ENCODE measurements at regions not wholly inside any gene's neighbourhood (a gene's known extent, or its start where the extent isn't known, plus 50 kb on each side); places are given as distances from the start of the nearest gene placed in this dataset.

DNA sequence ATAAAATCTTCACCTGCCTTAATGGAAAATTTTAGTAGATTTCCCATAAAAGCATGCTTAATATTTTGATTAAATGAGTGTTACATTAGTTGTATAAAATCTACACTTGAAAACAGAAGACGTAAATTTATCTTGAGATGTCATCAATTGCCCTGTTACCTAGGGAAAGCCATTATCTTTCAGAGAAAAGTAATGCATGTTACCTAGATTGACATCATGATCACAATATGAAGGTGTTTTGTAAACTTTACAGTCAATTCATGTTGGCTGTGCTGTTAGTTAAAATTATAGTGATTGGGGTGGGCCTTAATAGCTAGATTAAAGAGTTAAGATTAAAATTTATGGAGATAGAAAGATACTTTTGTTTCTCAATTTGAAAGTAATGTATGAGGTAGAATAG, 293.2 kb upstream of the PCDH18 start:
- H3K36me3 Mint-ChIP-seq: peaks cover 5% of the 10 kb centered on the region
- no peak overlapping the region for H3K4me3 Mint-ChIP-seq
- TF ChIP-seq JUN (CRISPR knock-in tag; IDR thresholded peaks at IDR 0.05) (no peak), ZNF671 (CRISPR knock-in tag; IDR thresholded peaks at IDR 0.05) (no peak), CREB1 (CRISPR knock-in tag; IDR thresholded peaks at IDR 0.05) (no peak), ZNF317 (CRISPR knock-in tag; IDR thresholded peaks at IDR 0.05; ENCODE audit: borderline replicate concordance, low read depth) (no peak), NFATC4 (CRISPR knock-in tag; IDR thresholded peaks at IDR 0.05) (no peak), OVOL2 (CRISPR knock-in tag; IDR thresholded peaks at IDR 0.05; ENCODE audit: borderline replicate concordance) (no peak), ATF3 (CRISPR knock-in tag; conservative IDR thresholded peaks at IDR 0.05) (no peak), KAT7 (CRISPR knock-in tag; IDR thresholded peaks at IDR 0.05; ENCODE audit: borderline replicate concordance) (no peak), ZBTB43 (CRISPR knock-in tag; IDR thresholded peaks at IDR 0.05) (no peak), USF1 (CRISPR knock-in tag; IDR thresholded peaks at IDR 0.05) (no peak), GTF2I (CRISPR knock-in tag; conservative IDR thresholded peaks at IDR 0.05) (no peak), TEAD1 (CRISPR knock-in tag; IDR thresholded peaks at IDR 0.05) (no peak), NFE2L1 (CRISPR knock-in tag; IDR thresholded peaks at IDR 0.05) (no peak), RELA (CRISPR knock-in tag; IDR thresholded peaks at IDR 0.05; ENCODE audit: borderline replicate concordance) (no peak), TCF7 (CRISPR knock-in tag; IDR thresholded peaks at IDR 0.05; ENCODE audit: low read depth) (no peak), NFYB (CRISPR knock-in tag; conservative IDR thresholded peaks at IDR 0.05; ENCODE audit: low read depth) (no peak), SP1 (CRISPR knock-in tag; conservative IDR thresholded peaks at IDR 0.05) (no peak), ZNF396 (CRISPR knock-in tag; IDR thresholded peaks at IDR 0.05; ENCODE audit: borderline replicate concordance) (no peak)
- TF ChIP-seq, protein P1, sequence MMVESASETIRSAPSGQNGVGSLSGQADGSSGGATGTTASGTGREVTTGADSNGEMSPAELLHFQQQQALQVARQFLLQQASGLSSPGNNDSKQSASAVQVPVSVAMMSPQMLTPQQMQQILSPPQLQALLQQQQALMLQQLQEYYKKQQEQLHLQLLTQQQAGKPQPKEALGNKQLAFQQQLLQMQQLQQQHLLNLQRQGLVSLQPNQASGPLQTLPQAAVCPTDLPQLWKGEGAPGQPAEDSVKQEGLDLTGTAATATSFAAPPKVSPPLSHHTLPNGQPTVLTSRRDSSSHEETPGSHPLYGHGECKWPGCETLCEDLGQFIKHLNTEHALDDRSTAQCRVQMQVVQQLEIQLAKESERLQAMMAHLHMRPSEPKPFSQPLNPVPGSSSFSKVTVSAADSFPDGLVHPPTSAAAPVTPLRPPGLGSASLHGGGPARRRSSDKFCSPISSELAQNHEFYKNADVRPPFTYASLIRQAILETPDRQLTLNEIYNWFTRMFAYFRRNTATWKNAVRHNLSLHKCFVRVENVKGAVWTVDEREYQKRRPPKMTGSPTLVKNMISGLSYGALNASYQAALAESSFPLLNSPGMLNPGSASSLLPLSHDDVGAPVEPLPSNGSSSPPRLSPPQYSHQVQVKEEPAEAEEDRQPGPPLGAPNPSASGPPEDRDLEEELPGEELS (CRISPR knock-in tag; IDR thresholded peaks at IDR 0.05): no peak
- H3K27me3 Mint-ChIP-seq (ENCODE audit: low read depth): no peaks in the 10 kb centered on the region
- POLR2A ChIA-PET: no interaction called here
- DNase-seq (ENCODE audit: low spot score) (no peak), ATAC-seq (no peak)
- H3K27ac Mint-ChIP-seq: no peak overlapping the region
- CTCF ChIA-PET: no interaction called here
- peaks cover 15% of the 10 kb centered on the region for H3K9me3 Mint-ChIP-seq
- no peaks in the 10 kb centered on the region for H3K4me1 Mint-ChIP-seq

- ChIA-PET POLR2A (no interaction called here), CTCF (no interaction called here)
- ATAC-seq: no peak
- no peak for TF ChIP-seq ZNF263 (CRISPR knock-in tag; IDR thresholded peaks at IDR 0.05; ENCODE audit: low read depth)
- no peak for TF ChIP-seq CBFB (CRISPR knock-in tag; IDR thresholded peaks at IDR 0.05; ENCODE audit: low read depth)
- TF ChIP-seq, protein P2, sequence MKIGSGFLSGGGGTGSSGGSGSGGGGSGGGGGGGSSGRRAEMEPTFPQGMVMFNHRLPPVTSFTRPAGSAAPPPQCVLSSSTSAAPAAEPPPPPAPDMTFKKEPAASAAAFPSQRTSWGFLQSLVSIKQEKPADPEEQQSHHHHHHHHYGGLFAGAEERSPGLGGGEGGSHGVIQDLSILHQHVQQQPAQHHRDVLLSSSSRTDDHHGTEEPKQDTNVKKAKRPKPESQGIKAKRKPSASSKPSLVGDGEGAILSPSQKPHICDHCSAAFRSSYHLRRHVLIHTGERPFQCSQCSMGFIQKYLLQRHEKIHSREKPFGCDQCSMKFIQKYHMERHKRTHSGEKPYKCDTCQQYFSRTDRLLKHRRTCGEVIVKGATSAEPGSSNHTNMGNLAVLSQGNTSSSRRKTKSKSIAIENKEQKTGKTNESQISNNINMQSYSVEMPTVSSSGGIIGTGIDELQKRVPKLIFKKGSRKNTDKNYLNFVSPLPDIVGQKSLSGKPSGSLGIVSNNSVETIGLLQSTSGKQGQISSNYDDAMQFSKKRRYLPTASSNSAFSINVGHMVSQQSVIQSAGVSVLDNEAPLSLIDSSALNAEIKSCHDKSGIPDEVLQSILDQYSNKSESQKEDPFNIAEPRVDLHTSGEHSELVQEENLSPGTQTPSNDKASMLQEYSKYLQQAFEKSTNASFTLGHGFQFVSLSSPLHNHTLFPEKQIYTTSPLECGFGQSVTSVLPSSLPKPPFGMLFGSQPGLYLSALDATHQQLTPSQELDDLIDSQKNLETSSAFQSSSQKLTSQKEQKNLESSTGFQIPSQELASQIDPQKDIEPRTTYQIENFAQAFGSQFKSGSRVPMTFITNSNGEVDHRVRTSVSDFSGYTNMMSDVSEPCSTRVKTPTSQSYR (CRISPR knock-in tag; IDR thresholded peaks at IDR 0.05): no peak
- TF ChIP-seq, protein P3, sequence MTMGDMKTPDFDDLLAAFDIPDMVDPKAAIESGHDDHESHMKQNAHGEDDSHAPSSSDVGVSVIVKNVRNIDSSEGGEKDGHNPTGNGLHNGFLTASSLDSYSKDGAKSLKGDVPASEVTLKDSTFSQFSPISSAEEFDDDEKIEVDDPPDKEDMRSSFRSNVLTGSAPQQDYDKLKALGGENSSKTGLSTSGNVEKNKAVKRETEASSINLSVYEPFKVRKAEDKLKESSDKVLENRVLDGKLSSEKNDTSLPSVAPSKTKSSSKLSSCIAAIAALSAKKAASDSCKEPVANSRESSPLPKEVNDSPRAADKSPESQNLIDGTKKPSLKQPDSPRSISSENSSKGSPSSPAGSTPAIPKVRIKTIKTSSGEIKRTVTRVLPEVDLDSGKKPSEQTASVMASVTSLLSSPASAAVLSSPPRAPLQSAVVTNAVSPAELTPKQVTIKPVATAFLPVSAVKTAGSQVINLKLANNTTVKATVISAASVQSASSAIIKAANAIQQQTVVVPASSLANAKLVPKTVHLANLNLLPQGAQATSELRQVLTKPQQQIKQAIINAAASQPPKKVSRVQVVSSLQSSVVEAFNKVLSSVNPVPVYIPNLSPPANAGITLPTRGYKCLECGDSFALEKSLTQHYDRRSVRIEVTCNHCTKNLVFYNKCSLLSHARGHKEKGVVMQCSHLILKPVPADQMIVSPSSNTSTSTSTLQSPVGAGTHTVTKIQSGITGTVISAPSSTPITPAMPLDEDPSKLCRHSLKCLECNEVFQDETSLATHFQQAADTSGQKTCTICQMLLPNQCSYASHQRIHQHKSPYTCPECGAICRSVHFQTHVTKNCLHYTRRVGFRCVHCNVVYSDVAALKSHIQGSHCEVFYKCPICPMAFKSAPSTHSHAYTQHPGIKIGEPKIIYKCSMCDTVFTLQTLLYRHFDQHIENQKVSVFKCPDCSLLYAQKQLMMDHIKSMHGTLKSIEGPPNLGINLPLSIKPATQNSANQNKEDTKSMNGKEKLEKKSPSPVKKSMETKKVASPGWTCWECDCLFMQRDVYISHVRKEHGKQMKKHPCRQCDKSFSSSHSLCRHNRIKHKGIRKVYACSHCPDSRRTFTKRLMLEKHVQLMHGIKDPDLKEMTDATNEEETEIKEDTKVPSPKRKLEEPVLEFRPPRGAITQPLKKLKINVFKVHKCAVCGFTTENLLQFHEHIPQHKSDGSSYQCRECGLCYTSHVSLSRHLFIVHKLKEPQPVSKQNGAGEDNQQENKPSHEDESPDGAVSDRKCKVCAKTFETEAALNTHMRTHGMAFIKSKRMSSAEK (CRISPR knock-in tag; IDR thresholded peaks at IDR 0.05; ENCODE audit: borderline replicate concordance): no peak
- no peak for TF ChIP-seq NR1H2 (CRISPR knock-in tag; IDR thresholded peaks at IDR 0.05)
- TF ChIP-seq ZNF396 (CRISPR knock-in tag; IDR thresholded peaks at IDR 0.05; ENCODE audit: borderline replicate concordance): no peak
- no peak for TF ChIP-seq ZNF423 (CRISPR knock-in tag; IDR thresholded peaks at IDR 0.05)
- TF ChIP-seq CDX4 (CRISPR knock-in tag; IDR thresholded peaks at IDR 0.05; ENCODE audit: borderline replicate concordance): no peak
- no peak for TF ChIP-seq NFYB (CRISPR knock-in tag; conservative IDR thresholded peaks at IDR 0.05; ENCODE audit: low read depth)
These were observed 290.7 kb upstream of the PCDH18 start for GRCh38 chr4:137823007-137823406.

More at GRCh38 chr4:137823007-137823406, 290.7 kb upstream of the PCDH18 start:
- Mint-ChIP-seq H3K9me3 (peaks cover 4% of the 10 kb centered on the region; the same call in 1 of the 2 replicates), H3K27me3 (ENCODE audit: low read depth) (no peaks in the 10 kb centered on the region), H3K4me3 (no peak overlapping the region), H3K4me1 (peaks cover 3% of the 10 kb centered on the region; the same call in 1 of the 2 replicates), H3K27ac (no peak overlapping the region), H3K36me3 (no peaks in the 10 kb centered on the region; the same call in 1 of the 2 replicates)
- no peak for DNase-seq (ENCODE audit: low spot score)
